T follicular helper cell (primary cell): ENCODE measurements at regions not wholly inside any gene's neighbourhood (a gene's known extent, or its start where the extent isn't known, plus 50 kb on each side); places are given as distances from the start of the nearest gene placed in this dataset.
"Not testable (repeated sequence)": the region's sequence is repeated elsewhere in the genome, so short reads cannot be mapped to it uniquely, and the experiment has no call there.

ENCODE experiments used
- DNase-seq: peaks from one replicate; pipeline ENCODE4 v3.0.0-alpha.2; 2020; ENCODE audit warnings: low read depth

DNA sequence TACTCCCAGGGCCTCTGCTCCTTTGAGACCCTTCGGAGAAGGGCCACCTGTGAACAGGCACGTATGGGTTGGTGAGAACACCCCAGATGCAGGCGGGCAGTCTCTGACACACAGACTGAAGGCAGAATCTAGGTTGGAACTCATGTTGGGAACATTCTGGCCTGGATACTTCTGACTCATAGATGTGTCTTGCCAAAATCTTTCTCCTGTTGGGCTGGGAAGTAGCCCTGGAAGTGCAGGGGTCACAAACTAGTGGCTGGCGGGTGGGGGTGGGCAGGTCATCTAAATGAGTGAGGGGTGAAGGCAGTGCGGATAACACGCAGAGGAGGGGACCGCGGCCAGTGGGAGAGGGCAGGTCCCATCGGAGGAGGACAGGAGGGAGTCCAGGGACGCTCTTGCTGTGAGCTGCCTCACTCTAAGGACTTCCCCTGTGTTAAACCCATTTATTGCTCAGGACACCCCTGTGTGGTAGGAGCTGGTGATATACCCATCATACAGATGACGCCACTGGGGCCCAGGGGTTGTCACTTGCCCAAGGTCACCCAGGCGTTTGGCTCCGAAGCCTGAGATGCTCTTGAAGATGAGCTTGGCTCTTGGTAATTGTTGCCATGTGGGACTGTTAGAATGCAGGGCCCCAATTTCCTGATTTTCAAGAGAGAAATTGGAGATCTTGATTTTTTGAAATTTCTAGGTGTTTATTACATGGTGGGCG is 181.0 kb downstream of the PTPRU start:
- DNase-seq: no peak

DNA sequence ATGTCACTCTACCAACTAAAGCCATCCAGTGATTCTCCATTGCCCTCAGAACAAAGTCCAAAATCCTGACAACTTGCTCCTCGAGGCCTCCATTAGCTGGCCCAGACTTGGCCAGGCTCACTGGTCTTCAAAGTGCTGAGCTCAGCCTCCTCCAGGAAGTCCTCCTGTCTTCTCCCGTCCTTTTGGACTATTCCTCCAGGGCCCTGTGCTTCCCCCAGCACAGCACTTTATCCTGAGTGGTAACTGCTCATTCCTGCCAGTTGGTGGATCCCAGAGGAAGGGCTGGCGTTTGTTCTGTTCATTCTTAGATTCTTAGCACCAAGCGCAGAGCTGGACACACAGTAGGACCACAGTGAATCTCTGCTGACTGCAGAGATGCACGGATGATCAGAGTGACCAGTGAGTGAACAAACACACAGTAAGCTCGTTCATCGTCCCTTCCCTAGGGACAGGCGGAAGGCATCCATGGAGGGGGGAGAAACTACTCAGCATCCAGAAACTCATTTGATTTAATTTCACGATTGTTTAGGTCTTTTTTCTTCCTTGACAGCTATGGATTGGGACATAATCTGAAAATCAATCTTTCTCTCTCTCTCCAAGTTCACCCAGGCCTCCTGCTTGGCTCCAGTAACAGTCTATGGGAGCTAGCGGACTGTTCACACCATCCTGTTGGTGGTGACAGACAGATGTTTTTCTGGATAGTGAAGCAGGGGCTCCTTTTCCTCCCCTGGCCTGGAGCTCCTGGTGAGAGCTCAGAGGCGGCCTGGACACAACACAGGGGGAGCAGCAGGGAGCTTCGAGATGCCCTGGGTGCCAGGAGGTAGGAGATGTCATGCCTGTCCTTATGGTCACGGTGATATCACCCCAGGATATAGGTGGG is 180.2 kb downstream of the PTPRU start:
- no peak for DNase-seq

DNA sequence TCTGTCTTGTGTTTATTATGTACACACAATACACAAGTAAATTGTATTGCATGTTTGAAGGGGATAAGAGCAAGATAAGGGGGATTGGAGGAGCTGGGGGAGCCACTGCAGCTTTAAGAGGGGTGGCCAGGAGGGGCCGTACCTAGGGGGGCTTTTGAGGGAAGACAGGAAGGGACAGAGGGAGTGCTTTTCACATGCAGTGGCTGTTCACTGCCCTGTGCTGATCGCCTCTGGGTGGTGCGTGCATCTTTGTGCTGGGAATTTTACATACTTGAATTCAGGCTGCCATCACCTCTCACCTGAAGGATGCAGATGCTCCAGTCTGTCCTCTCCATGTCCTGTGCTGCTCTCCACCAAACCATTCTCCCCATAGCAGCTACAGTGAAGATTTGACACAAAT is 179.5 kb downstream of the PTPRU start:
- DNase-seq: no peak

DNA sequence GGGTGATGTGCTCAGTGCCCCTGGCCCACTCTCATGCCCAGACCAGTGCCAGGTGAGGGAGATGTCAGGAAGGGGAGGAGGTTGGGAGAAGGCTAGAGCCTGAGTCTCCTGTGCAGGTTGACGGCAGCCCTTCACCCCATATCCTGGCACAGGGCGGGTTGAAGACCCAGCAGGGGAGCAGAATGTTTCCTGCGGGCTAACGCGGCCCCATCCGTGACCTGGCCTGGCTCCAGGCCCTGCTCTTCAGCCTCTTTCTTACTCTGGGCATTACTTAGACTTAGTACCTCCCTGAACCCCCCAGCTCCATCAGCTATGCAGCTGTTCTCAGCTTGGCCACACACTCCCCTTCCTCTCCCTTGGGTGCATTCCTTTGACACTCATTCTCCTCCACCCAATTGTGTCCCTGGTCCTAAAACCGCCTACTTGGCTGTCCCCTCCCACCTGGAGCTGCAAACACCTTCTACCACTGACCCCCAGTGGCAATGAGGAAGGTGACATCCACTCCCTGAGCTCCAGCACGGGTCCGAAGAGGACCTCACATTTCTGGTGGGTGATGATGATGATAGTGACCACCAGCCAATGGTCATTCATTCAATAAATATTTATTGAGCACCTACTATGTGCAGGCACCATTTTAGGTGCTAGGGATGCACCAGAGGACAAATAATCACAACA is 179.0 kb downstream of the PTPRU start:
- DNase-seq: no peak

DNA sequence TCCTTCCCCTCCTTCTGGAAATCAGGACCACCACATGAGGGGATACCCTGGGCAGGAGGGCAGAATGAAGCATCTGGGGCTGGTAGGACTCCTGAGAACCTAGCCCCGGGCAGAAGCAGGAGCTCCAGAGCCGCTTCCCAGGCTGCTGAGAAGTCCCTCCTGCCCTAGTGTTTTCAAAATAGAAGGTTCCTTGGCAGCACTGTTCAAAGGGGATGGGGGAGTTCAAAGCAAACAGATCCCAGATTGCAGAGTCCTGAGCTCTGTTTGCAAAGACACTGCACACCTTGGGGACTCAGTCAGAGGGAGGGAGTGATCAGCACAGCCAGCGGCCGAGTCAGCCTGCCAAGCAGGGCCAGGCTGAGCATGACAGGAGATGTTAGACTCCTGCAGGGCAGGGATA is 177.8 kb downstream of the PTPRU start:
- DNase-seq: no peak

DNA sequence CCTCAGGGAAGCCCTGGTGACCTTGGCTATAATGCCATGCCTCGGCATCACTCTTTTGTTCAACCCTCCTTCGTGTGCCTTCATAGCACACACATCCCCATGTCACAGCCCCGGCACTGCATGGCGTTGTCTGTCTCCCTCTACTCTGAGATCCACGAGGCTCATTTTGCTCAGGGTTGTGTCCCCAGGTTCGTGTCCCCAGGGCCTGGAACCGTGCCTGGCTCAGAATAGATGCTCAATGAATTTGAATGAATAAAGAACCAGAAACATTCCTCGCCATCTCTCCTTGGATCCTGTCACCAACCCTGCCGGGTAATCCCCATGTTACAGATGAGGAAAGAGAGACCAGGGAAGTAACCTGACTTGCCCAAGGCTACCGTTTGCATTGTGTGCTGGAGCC is 177.3 kb downstream of the PTPRU start:
- DNase-seq: no peak

DNA sequence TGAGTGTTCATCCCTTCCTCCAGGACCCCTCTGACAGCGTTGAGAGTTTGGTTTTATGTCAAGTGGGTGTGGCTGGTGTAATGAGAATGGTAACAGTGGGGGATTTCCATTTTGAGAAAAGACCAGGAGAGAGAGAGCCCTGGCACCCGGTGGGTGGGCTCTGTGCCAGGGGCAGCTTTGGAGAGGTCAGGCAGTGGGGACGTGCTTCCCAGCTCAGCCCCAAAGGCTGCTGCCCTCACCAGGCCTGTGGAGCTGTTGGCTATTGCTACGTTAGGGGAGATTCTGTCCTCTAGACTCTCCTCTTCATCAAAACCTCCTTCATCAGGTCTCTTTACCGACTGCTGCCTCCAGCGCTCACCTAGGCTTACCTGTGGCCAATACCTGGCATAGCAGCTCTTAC is 176.3 kb downstream of the PTPRU start:
- DNase-seq: no peak

DNA sequence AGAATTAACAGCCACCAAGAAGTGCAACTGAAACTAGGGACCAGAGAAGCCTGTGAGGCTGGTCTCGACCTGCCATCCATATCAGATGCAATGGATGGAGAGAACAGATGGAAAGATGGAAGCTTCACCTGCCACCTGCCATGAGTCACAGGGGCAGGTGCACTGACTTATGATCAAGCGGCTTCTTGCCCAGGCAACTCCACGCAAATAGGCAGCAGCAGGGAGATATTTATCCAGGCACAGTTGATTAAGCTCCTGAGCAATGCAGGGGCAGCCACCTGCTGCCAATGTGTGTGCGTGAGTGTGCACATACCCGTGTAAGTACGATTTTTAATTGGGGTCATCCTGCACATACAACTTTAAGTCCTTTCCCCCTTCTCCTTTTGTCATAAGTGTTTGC is 174.2 kb downstream of the PTPRU start:
- no peak for DNase-seq

DNA sequence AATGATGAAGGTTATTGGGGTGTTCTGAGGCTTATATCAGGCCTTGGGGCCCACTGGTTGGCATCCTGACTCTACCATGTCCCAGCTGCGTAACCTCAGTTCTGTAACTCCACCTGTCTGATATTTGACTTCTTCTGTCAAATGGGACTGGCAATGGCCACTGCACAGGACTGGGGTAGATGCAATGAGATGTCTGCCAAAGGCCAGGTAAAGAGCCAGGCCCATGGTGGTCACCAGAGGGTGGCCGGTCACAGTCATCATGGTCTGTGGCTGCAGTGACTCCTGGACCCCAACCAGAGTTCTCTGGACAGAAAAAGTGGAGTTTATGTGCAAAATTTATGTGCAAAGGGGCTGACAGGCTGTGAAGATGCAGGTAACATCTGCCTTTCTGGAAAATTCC is 173.3 kb downstream of the PTPRU start:
- DNase-seq: no peak

DNA sequence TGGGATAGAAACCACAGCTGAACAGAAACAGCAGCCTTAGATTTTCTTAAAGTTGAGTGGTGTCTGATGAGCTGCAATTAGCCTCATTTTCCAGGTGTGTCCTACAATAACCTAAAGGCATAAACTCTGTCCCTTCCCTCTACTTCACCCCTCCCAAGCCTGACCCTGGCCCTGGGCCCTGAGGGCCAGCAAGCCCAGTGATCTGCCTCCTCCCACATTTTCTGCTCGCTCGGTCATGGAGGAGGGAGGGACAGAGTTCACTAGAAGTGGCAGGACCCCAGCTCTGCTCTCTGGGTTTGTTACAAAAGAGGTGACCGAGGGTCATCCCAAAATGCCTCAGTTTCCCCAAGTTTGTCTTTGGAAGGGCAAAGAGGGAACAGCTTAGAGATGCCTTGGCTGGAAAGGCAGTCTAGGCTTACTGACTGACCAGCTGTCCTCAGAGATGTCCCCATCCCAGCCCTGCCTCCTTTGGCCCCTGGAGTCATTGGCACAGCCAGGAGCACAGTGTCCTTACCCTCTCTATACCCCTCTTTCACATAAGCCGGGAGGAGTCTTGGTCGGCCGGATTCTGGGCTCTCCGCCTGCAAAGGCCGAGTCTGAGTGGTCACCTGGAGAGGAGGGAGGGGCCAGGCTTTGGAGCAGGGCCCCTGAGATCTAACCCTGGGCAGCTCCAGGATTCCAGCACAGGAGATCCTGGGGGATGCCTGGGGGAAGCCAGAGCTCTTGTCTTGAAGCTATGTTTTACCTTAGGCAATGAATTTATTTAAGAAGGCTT is 172.7 kb downstream of the PTPRU start:
- no peak for DNase-seq

DNA sequence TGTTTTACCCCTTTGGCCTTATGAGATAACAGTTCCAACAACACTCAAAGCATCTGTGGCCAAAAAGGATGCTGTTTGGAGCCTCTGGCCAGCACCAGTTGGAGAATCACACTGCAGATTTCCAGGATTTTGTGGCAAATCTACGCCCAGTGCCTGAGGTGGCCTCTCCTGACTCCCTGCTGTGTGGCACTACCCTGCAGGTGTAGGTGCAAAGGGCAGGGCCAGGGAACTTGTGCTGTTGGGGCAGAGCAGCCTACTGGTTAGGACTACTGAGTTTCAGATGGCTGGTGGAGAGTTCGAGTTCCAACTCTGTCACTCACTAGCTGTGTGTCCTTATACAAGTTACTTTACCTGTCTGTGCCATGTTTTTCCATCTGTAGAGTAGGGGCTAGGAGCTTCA is 170.5 kb downstream of the PTPRU start:
- DNase-seq: no peak

DNA sequence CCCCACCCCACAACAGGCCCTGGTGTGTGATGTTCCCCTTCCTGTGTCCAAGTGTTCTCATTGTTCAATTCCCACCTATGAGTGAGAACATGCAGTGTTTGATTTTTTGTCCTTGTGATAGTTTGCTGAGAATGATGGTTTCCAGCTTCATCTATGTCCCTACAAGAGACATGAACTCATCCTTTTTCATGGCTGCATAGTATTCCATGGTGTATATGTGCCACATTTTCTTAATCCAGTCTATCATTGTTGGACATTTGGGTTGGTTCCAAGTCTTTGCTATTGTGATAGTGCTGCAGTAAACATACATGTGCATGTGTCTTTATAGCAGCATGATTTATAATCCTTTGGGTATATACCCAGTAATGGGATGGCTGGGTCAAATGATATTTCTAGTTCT is 163.9 kb downstream of the PTPRU start:
- not testable (repeated sequence) for DNase-seq

DNA sequence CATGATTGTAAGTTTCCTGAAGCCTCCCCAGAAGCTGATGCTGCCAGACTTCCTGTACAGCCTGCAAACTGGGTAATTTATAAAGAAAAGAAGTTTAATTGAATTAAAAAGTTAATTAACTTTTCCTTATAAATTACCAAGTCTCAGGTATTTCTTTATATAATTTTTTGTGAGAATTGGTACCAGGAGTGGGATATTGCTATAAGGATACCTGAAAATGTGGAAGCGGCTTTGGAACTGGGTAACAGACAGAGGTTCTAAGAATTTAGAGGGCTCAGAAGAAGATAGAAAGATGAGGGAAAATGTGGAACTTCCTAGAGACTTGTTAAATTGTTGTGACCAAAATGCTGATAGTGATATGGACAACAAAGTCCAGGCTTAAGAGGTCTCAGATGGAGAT is 163.1 kb downstream of the PTPRU start:
- DNase-seq: no peak

DNA sequence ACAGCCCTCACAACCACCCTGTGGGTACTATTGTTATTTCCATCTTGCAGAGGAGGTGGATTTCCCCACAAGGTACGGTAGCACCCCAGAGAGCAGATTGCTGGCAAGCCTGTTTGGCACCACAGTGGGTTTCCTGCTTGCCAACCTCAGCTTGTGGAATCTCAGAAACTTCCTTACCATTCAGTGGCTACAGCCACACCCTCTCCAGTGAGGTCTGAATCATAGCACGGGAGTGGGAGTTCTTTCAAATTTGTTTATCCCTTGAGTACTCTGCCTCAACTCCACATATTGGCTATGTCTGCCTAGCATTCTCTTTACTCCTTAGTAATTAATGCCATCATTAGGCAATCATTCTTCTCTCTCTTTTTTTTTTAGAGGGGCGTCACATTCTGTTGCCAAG is 162.1 kb downstream of the PTPRU start:
- no peak for DNase-seq

DNA sequence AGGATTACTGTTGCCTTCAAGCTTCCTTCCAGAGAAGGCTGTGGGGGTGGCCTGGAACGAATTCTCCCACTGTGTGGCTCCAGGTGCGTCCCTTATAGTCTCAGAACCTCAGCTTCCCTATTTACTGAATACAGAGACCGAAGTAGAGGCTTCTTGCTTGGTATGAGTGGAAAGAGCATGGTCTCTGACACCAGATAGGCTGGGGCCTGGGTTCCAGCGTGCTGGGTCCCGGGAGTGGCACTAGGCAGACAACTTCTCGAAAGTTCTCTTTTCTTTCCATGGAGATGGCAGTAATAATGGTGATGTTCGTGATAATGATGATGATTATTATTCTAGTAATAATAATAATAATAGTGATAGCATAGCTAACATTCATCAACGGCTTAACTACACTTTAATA is 161.7 kb downstream of the PTPRU start:
- no peak for DNase-seq

DNA sequence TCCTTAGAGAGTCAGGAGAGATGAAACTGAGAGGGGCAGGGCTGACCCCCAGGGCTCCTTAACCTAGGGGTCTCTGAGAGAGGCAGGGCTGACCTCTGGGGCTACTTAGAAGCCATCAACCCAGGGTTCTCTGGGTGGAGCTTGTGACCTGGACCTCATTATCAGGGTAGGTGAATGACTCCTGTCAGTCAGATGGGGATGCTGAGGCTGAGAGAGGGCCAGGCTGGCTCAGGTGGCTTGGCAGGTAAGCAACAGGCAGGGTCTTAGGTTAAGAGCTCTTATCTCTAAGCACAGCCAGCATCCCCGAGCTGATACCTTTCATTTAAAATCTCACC is 160.9 kb downstream of the PTPRU start:
- DNase-seq: no peak

DNA sequence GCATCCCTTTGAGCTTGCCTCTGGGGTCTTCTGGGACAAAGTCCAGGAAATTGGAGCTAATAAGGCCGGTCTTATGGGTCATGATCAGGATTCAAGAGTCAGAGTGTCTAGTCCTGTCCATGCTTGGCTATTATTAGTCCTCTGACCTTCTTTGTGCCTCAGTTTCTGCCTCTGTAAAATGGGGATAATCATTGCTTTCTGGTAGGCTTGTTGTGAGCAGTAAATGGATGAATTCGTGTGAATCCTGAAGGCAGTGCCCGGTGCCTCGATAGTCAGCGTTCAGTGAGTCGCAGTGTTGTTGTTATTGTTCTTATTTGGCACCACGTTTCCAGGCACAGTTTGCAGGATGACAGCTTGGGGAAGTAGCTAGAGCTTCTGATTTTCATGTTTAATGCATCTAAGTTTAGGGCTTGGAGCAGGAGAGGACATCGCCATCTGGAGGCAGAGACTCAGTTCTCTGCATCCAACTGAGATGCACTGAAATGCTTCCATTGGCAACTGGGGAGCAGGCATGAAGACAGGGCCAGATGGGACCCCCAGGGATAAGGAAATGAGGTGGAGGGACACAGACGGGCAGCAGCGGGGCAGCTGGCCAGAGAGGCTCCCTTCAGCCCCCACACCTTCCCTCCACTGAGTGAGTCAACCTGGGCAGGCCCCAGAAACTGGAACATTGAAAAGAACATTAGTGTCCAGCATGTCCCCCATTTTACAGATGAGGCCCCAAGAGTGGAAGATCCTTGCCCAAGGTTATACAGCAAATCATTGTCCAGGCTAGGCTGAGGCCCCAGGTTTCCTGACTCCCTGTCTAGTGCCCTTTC is 160.3 kb downstream of the PTPRU start:
- no peak for DNase-seq

DNA sequence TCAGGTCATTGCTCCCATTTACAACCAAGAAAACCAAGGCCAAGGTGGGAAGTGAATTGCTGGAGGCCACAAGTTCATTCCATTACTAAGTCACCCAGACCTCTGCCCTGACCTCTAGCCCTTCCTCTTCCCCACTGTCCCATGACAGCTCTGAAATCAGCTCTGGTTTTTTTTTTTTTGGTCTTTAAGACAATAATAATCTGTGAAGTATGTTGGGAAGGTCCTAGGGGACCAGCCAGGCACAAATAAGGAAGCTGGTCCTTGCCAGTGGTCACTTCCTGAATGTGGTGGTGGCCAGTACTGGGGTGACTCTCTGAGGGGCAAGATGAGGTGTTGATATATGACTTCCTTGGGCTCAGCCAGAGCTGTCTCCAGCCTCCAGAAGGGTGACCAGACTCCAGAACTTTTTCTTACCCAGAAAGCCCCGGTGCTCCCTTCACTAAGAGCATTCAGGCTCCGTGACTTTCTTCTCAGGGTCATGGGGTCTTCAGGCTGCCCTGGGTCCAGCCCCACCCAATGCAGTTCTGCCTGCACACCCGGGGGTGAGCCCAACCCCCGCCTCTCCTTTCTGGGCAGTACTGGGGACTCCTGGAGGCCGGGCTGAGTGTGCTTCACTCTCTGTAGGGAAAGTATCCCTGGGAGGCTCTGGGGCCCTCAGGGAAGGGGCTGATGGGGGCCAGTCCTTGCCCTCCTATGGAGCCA is 159.6 kb downstream of the PTPRU start:
- no peak for DNase-seq

DNA sequence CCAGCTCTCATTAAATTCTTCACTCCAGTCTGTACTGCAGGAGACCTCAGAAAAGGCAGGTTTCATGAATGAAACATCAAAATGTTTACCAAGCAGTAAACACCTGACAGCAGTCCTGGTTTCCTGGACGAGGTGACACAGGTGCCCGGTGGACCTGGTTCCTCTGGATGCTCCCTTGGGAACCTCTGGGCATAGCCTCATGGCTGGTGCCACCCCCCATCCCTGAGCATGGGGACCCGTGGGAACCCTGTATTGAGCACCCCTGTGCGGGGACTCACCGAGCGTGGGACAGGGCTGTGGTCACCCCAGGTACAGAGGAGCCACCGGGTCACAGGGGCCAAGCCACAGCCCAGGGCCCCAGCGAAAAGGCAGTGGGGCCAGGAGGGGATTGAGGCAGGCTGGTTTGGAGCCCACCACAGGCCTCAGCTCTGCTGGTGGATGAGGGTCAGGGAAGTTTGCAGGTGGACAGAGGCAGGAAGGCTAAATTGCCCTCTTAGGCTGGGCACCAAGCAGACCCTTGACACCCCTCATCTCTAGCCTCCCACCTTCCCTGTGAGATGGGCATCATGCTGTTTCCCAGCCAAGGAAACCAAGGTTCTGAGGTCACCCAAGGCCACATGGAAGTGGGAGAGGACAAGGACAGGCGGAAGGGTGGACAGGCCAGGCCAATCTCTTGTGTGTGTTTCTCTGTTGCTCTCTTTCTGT is 158.4 kb downstream of the PTPRU start:
- no peak for DNase-seq

DNA sequence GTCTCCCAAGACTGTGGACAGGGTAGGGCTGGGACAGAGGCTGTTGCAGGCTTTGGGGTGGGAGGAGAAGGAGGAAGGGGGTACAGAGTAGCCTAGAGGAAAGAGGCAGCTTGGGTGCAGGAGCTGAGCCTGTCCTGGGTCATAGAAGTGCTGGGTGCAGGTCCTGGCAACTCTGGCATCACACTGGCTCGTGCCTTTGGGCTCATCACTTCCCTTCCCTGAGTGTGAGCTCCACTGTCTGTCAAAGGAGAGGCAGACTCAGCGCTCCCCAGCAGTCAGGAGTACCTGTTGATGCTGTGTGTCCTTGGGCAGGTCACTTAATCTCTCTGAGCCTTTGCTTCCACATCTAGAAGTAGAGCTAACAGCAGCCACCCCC is 157.1 kb downstream of the PTPRU start:
- DNase-seq: no peak
